Central memory CD8-positive, alpha-beta T cell (primary cell): ENCODE measurements at regions not wholly inside any gene's neighbourhood (a gene's known extent, or its start where the extent isn't known, plus 50 kb on each side); places are given as distances from the start of the nearest gene placed in this dataset.

Experiments used
- ATAC-seq: fragments of 150-1000 bp; cut with Tn5 transposase; replicated peaks from 2 replicates; pipeline ENCODE4 v1.10.0; 2022; ENCODE audit warnings: mild to moderate bottlenecking, moderate FRiP score, moderate number of reproducible peaks; ENCODE audit not compliant: poor library complexity, severe bottlenecking; ENCODE audit errors: extremely low read depth
- DNase-seq, 2 donors: peaks; one replicate each; pipeline ENCODE4 v3.0.0; 2021; ENCODE audit warnings: low spot score in 2 of 2
- H3K27ac Mint-ChIP-seq: one replicate; pipeline ENCODE4 v1.8.0; 2022; ENCODE audit warnings: low read depth, mild to moderate bottlenecking, moderate library complexity, mixed read lengths
- H3K27me3 Mint-ChIP-seq: one replicate; pipeline ENCODE4 v1.8.0; 2022; ENCODE audit warnings: mixed read lengths
- H3K36me3 Mint-ChIP-seq: one replicate; pipeline ENCODE4 v1.8.0; 2022; ENCODE audit warnings: mild to moderate bottlenecking, moderate library complexity, mixed read lengths; ENCODE audit not compliant: insufficient read depth
- H3K4me1 Mint-ChIP-seq: one replicate; pipeline ENCODE4 v1.8.0; 2022; ENCODE audit warnings: mixed read lengths
- H3K4me3 Mint-ChIP-seq: one replicate; pipeline ENCODE4 v1.8.0; 2022; ENCODE audit warnings: mild to moderate bottlenecking, moderate library complexity, mixed read lengths
- H3K9me3 Mint-ChIP-seq: one replicate; pipeline ENCODE4 v1.8.0; 2022; ENCODE audit warnings: mixed read lengths

DNA sequence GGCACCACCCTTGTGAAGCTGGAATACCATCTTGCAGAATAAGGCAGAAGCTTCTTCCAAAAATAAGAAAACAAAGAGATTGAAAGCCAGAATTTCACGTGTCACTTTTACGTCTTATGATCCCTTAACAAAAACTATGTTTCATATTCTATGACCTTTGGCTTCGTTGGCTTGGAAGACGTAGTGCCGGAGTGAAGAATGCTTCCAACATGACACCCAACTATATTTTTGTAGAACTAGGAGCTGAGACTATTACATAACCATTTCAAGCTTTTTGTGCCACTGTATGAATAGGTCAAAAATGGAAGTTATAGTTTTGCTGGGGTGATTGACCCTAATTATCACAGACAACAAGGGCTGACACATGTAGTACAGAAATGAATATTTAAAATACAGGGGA is 996.2 kb downstream of the ADGRL3 start:
- Mint-ChIP-seq H3K27me3 (no peaks in the 10 kb centered on the region), H3K9me3 (no peaks in the 10 kb centered on the region), H3K36me3 (no peaks in the 10 kb centered on the region), H3K27ac (no peak overlapping the region), H3K4me1 (no peaks in the 10 kb centered on the region), H3K4me3 (no peak overlapping the region)
- no peak for DNase-seq
- no peak for ATAC-seq

DNA sequence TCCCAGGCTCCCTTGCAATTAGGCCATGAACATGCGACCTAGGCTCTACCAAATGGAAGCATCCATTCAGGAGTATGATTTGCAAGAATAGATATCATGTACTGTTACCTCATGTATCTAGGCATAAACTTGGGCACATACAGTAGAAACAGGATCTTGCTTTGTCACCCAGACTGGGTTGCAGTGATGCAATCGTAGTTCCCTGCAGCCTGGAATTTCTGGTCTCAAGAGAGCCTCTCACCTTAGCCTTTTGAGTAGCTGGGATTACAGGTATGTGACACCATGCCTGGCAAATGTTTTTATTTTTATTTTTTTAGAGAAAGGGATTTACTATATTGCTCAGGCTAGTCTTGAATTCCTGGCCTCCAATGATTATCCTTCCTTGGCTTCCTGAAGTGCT is 994.2 kb downstream of the ADGRL3 start:
- no peaks in the 10 kb centered on the region for H3K36me3 Mint-ChIP-seq
- H3K27ac Mint-ChIP-seq, result no peak overlapping the region
- H3K9me3 Mint-ChIP-seq, result peaks cover 6% of the 10 kb centered on the region
- DNase-seq, result no peak
- no peak overlapping the region for H3K4me3 Mint-ChIP-seq
- no peak for ATAC-seq
- no peaks in the 10 kb centered on the region for H3K27me3 Mint-ChIP-seq
- no peaks in the 10 kb centered on the region for H3K4me1 Mint-ChIP-seq

DNA sequence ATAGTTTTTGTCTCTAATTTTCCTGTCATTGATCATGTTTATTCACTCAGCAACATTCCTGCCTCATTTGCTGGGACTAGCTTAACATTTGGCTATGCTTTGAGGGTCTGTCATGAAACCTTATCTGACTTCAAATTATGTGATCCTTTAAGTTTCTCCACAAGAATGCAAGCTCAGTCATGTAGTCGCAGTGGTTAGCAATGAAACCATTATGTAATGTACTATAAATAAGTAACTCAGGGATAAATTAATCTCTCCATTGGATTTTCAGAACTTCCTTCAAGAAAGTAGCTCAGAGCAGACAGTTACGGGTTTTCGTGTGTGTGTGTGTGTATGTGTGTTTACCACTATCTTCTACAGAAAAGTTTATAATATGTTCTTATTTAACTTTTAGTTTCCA is 993.6 kb downstream of the ADGRL3 start:
- no peaks in the 10 kb centered on the region for H3K36me3 Mint-ChIP-seq
- peaks cover 6% of the 10 kb centered on the region for H3K9me3 Mint-ChIP-seq
- H3K4me1 Mint-ChIP-seq, result no peaks in the 10 kb centered on the region
- DNase-seq (no peak), ATAC-seq (no peak)
- H3K27me3 Mint-ChIP-seq, result no peaks in the 10 kb centered on the region
- no peak overlapping the region for H3K27ac Mint-ChIP-seq
- no peak overlapping the region for H3K4me3 Mint-ChIP-seq

DNA sequence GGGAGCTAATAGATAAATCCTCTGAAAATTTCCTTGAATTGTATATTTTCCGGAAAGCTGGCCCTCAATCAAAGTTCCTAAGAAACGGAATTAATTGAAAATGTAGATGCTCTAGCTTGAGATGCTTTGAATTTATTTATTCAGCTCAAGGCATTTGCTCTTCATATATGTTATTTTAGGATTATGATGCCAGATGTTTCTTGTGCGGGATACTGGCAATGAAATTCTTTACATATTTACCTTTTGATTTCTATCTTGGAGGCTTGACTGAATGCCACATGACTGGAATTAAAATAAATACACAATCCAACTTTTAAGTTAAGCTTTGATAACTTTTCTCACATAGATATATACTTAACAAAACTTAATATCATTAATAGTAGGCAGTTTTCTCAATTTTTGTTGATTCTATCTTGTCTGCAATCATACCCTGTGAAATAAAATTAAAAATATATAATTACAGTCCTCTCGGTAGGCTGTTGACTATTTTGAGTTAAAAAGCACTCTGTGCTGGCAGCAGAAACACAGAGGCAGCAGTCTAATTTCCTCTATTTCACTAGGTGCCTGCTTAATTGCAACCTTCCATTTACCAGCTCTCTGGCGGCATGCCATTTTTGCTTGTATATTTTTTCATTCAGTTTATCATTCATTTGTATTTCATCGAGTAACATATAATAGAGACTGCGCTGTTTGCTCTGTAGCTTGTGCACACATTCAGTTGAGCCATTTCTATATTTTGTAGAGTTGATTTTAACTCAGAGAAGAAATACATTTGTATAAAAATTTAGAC is 991.5 kb downstream of the ADGRL3 start:
- Mint-ChIP-seq H3K36me3 (no peaks in the 10 kb centered on the region), H3K27me3 (no peaks in the 10 kb centered on the region), H3K4me3 (no peak overlapping the region), H3K27ac (no peak overlapping the region), H3K4me1 (no peaks in the 10 kb centered on the region), H3K9me3 (peaks cover 15% of the 10 kb centered on the region)
- DNase-seq (no peak), ATAC-seq (no peak)

DNA sequence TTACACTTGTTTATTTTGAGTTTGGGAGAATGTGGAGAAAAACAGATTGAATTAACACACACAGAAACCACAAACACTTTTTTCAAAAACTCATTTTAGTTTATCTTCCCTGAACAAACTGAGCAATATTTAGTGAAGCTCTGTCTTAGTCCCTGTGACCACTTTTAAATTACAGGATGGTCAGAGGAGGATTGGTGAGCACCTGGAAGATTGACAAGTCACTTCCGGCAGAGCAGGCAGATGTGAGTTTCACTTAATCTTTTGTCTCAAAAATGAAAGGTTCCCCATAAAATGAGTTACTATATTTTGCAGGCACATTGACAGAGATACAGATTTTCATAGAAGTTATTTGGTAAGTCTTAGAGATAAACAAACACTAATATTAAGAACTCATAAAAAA is 970.1 kb downstream of the ADGRL3 start:
- Mint-ChIP-seq H3K36me3 (no peaks in the 10 kb centered on the region), H3K9me3 (peaks cover 3% of the 10 kb centered on the region), H3K4me3 (no peak overlapping the region), H3K27me3 (no peaks in the 10 kb centered on the region), H3K27ac (no peak overlapping the region), H3K4me1 (no peaks in the 10 kb centered on the region)
- DNase-seq, result no peak
- ATAC-seq, result no peak

DNA sequence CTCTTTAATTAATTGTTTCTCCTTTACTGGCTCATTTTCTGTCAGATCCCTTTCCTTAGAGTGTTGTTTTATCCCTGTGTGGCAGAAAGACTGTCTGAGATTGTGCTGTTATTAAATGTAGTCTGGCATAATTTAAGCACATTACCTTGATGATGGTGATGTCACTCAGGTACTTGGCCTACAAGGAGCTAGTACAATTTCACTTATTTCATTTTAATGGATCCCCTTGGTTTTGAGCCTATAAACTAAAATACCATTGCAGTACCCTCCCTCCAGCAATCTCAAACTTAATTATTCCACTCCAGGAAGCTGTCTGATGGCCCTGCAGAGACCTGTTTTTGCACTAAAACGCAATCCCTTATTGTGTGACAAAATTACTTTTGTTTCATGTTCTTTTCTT is 968.6 kb downstream of the ADGRL3 start:
- no peak overlapping the region for H3K27ac Mint-ChIP-seq
- no peak overlapping the region for H3K4me3 Mint-ChIP-seq
- H3K27me3 Mint-ChIP-seq, result no peaks in the 10 kb centered on the region
- ATAC-seq (no peak), DNase-seq (no peak)
- no peaks in the 10 kb centered on the region for H3K36me3 Mint-ChIP-seq
- peaks cover 9% of the 10 kb centered on the region for H3K9me3 Mint-ChIP-seq
- H3K4me1 Mint-ChIP-seq, result no peaks in the 10 kb centered on the region

DNA sequence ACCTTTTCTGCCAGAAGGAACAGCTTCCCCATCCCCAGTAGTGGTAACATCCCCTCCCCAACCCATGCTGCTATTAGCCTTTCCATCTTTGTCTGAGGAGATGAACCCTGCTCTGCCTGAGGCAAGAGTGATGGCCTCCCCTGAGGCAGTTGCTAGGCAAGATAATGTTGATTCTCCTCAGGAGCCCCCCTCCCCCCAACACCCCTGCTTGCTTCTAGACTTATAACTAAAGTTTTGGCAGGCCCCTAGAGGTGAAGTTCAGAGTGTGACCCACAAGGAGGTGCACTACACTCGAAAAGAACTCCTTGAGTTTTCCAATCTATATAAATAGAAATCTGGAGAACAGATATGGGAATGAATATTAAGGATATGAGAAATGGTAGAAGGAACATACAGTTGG is 962.5 kb downstream of the ADGRL3 start:
- DNase-seq (no peak), ATAC-seq (no peak)
- Mint-ChIP-seq H3K27ac (no peak overlapping the region), H3K4me1 (no peaks in the 10 kb centered on the region), H3K9me3 (peaks cover 9% of the 10 kb centered on the region), H3K36me3 (no peaks in the 10 kb centered on the region), H3K27me3 (no peaks in the 10 kb centered on the region), H3K4me3 (no peak overlapping the region)

DNA sequence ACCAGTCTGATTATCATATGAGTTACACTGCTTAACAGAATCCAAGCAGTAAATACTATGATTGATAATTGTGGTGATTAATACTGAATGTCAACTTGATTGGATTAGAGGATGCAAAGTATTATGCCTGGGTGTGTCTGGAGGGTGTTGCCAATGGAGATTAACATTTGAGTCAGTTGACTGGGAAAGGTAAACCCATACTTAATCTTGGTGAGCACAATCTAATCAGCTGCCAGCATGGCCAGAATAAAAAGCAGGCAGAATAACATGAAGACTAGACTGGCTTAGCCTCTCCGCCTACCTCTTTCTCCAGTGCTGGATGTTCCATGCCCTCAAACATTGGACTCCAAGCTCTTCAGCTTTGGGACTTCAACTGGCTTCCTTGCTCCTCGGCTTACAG is 961.3 kb downstream of the ADGRL3 start:
- no peaks in the 10 kb centered on the region for H3K4me1 Mint-ChIP-seq
- H3K27ac Mint-ChIP-seq, result no peak overlapping the region
- DNase-seq, result no peak
- no peak for ATAC-seq
- no peaks in the 10 kb centered on the region for H3K27me3 Mint-ChIP-seq
- H3K4me3 Mint-ChIP-seq, result no peak overlapping the region
- peaks cover 9% of the 10 kb centered on the region for H3K9me3 Mint-ChIP-seq
- H3K36me3 Mint-ChIP-seq, result no peaks in the 10 kb centered on the region

DNA sequence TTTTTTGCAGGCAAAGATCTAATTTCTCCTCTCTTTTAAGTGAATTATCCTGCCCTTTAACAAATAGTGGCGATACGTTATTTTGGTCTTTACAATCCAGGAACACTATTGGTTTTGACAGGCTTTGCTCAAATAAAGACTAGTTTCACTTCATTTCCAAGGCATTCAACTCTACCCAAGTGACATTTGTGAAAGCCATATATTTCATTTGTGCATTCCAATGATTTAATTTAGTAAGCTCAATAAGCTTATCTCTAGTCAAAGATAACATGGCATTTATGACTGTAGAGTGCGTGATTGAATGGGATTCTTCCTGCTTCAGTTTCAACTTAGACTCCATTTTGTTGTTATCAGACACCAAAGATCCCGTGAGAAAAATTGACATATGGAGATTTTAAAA is 959.8 kb downstream of the ADGRL3 start:
- no peaks in the 10 kb centered on the region for H3K36me3 Mint-ChIP-seq
- peaks cover 3% of the 10 kb centered on the region for H3K9me3 Mint-ChIP-seq
- DNase-seq, result no peak
- H3K4me1 Mint-ChIP-seq, result no peaks in the 10 kb centered on the region
- no peaks in the 10 kb centered on the region for H3K27me3 Mint-ChIP-seq
- H3K4me3 Mint-ChIP-seq, result no peak overlapping the region
- ATAC-seq, result no peak
- H3K27ac Mint-ChIP-seq, result no peak overlapping the region

DNA sequence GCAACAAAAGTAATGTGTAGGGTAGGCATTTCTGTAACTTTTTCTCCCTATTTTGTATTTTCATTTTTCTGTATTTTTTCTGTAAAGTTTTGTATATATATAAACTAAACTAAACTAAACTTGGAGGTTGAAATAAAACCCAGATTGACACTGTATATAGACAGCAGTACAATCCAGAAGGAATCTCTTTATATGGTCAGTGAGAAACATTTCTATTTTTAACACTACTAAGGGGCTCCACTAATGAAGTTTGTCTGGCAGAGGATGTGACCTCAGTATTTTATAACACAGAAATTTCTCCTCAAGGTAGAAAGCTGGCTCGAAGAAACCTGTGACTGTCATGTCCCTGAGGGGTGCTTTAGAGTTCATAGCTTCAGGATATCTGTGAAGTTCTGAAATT is 959.2 kb downstream of the ADGRL3 start:
- DNase-seq (no peak), ATAC-seq (no peak)
- Mint-ChIP-seq H3K9me3 (peaks cover 5% of the 10 kb centered on the region), H3K27ac (no peak overlapping the region), H3K27me3 (no peaks in the 10 kb centered on the region), H3K4me1 (no peaks in the 10 kb centered on the region), H3K4me3 (no peak overlapping the region), H3K36me3 (no peaks in the 10 kb centered on the region)

DNA sequence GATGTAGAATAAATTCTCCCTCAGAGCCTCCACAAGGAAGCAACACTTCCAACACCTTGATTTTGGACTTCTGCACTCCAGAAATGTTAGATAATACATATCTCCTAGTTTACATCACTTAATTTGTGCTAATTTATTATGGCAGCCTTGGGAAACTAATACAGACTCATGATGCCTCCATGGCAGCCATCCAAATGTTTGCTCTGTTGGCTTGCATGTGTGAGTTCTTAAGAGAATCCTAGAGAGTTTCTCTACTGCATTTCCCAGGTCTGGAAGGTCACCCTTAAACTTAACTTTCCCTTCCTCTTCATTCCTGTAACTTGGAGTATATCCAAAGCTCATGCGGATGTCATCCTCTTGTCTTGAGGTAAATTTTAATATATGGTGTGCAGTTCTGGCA is 956.1 kb downstream of the ADGRL3 start:
- H3K4me3 Mint-ChIP-seq, result no peak overlapping the region
- H3K36me3 Mint-ChIP-seq, result no peaks in the 10 kb centered on the region
- no peak for DNase-seq
- no peaks in the 10 kb centered on the region for H3K27me3 Mint-ChIP-seq
- H3K27ac Mint-ChIP-seq, result no peak overlapping the region
- ATAC-seq, result no peak
- H3K9me3 Mint-ChIP-seq, result peaks cover 16% of the 10 kb centered on the region
- H3K4me1 Mint-ChIP-seq, result no peaks in the 10 kb centered on the region

DNA sequence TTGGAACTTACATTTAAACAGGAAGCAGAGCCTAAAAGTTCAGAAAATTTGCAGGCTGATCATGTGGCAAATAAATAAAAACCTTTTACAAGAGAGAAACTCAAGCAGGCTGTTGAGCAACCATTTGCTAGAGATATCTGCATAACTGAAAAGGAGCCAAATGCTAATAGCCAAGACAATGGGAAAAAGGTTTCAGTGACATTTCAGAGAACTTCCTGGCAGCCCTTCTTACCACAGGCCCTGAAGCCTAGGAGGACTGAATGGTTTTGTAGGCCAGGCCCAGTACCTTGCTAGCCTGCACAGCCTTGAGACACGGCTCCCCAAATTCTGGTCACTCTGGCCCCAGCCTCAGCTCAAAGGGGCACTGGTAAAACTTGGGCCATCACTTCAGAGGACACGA is 945.1 kb downstream of the ADGRL3 start:
- Mint-ChIP-seq H3K9me3 (peaks cover 13% of the 10 kb centered on the region), H3K27me3 (no peaks in the 10 kb centered on the region), H3K36me3 (no peaks in the 10 kb centered on the region), H3K4me1 (no peaks in the 10 kb centered on the region), H3K27ac (no peak overlapping the region), H3K4me3 (no peak overlapping the region)
- ATAC-seq, result no peak
- DNase-seq, result no peak

DNA sequence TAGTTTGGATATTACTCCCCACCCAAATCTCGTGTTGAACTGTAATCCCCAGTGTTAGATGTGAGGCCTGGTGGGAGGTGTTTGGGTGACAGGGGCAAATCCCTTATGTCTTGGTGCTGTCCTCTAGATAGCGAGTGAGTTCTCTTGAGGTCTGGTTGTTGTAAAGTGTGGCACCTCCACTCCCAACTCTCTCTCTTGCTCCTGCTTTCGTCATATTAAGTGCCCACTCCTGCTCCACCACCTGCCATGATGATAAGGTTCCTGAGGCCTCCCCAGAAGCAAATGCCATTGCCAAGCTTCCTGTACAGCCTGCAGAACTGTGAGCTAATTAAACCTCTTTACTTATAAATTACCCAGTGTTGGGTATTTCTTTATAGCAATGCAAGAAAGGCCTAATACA is 944.3 kb downstream of the ADGRL3 start:
- no peak overlapping the region for H3K27ac Mint-ChIP-seq
- no peaks in the 10 kb centered on the region for H3K4me1 Mint-ChIP-seq
- H3K9me3 Mint-ChIP-seq, result peaks cover 12% of the 10 kb centered on the region
- H3K4me3 Mint-ChIP-seq, result no peak overlapping the region
- DNase-seq (no peak), ATAC-seq (no peak)
- H3K27me3 Mint-ChIP-seq, result no peaks in the 10 kb centered on the region
- no peaks in the 10 kb centered on the region for H3K36me3 Mint-ChIP-seq
